CD4-positive, alpha-beta T cell treated with Interferon alpha-2 for 1 hour (primary cell): ENCODE measurements at regions not wholly inside any gene's neighbourhood (a gene's known extent, or its start where the extent isn't known, plus 50 kb on each side); places are given as distances from the start of the nearest gene placed in this dataset.
"Not testable (repeated sequence)": the region's sequence is repeated elsewhere in the genome, so short reads cannot be mapped to it uniquely, and the experiment has no call there.

Experiments
- DNase-seq, 2 donors: peaks; one replicate each; pipeline ENCODE4 v3.0.0-alpha.2; 2020 to 2022

GRCh38 chr10:23975431-23975830, 233.5 kb upstream of the KIAA1217 start:
- DNase-seq, result no peak

- no peak for DNase-seq
Measured at GRCh38 chr10:23976275-23976674, 232.7 kb upstream of the KIAA1217 start.

GRCh38 chr10:23978317-23978716, 230.6 kb upstream of the KIAA1217 start:
- DNase-seq, result no peak

- no peak for DNase-seq
Measured at GRCh38 chr10:23980094-23980493, 228.8 kb upstream of the KIAA1217 start.

- DNase-seq, result no peak
Measured at GRCh38 chr10:23981520-23982309, 227.2 kb upstream of the KIAA1217 start.

- DNase-seq, result not testable (repeated sequence)
Measured at GRCh38 chr10:23984405-23984804, 224.5 kb upstream of the KIAA1217 start.

GRCh38 chr10:23988006-23988405, 220.9 kb upstream of the KIAA1217 start:
- DNase-seq, result no peak

- DNase-seq, result no peak
Measured at GRCh38 chr10:23994459-23995046, 214.4 kb upstream of the KIAA1217 start.

GRCh38 chr10:23999445-23999844, 209.5 kb upstream of the KIAA1217 start:
- DNase-seq, result no peak

GRCh38 chr10:24000271-24000813, 208.6 kb upstream of the KIAA1217 start:
- DNase-seq, result no peak

- DNase-seq, result no peak
Measured at GRCh38 chr10:24006741-24007140, 202.2 kb upstream of the KIAA1217 start.

GRCh38 chr10:24007359-24007758, 201.6 kb upstream of the KIAA1217 start:
- no peak for DNase-seq

GRCh38 chr10:24008164-24009091, 200.5 kb upstream of the KIAA1217 start:
- DNase-seq, result no peak

GRCh38 chr10:24009115-24009514, 199.8 kb upstream of the KIAA1217 start:
- no peak for DNase-seq

GRCh38 chr10:24009736-24010135, 199.2 kb upstream of the KIAA1217 start:
- DNase-seq, result no peak

- no peak for DNase-seq
Measured at GRCh38 chr10:24010436-24010970, 198.4 kb upstream of the KIAA1217 start.

GRCh38 chr10:24012249-24012803, 196.6 kb upstream of the KIAA1217 start:
- no peak for DNase-seq

GRCh38 chr10:24027107-24027506, 181.8 kb upstream of the KIAA1217 start:
- no peak for DNase-seq

- no peak for DNase-seq
Measured at GRCh38 chr10:24034571-24034970, 174.4 kb upstream of the KIAA1217 start.

GRCh38 chr10:24035761-24036160, 173.2 kb upstream of the KIAA1217 start:
- DNase-seq, result no peak

- DNase-seq, result no peak
Measured at GRCh38 chr10:24039315-24039714, 169.6 kb upstream of the KIAA1217 start.

GRCh38 chr10:24039897-24040296, 169.0 kb upstream of the KIAA1217 start:
- no peak for DNase-seq

GRCh38 chr10:24041034-24041433, 167.9 kb upstream of the KIAA1217 start:
- no peak for DNase-seq
